ENCODE measurements at regions not wholly inside any gene's neighbourhood (a gene's known extent, or its start where the extent isn't known, plus 50 kb on each side); places are given as distances from the start of the nearest gene placed in this dataset.

- Histone ChIP-seq H3K9me2 (replicated peaks; ENCODE audit: low read length) (no peaks in the 10 kb centered on the region), H4K20me1 (ENCODE audit: low read length) (no peaks in the 10 kb centered on the region), H2AFZ (ENCODE audit: low read length) (no peak overlapping the region), H3K27me3 (ENCODE audit: low read length) (no peaks in the 10 kb centered on the region), H3K4me3 (ENCODE audit: low read length) (no peak overlapping the region), H3K4me1 (ENCODE audit: insufficient read depth, low read length) (peaks cover 8% of the 10 kb centered on the region), H3K36me3 (ENCODE audit: low read depth, low read length) (no peaks in the 10 kb centered on the region), H3K4me2 (ENCODE audit: low read length) (no peak overlapping the region), H3K9me3 (ENCODE audit: low read length) (no peaks in the 10 kb centered on the region), H3K27ac (ENCODE audit: low read length) (no peak overlapping the region), H3K9ac (ENCODE audit: low read length) (no peak overlapping the region), H3K79me2 (ENCODE audit: low read length) (no peaks in the 10 kb centered on the region), H3F3A (ENCODE audit: low read length, unreplicated experiment) (no peaks in the 10 kb centered on the region)
- intact Hi-C loops (cut with micrococcal nuclease) = no loop called here
- POLR2A ChIA-PET (ENCODE audit: unreplicated experiment) = no interaction called here
- ATAC-seq (no peak), DNase-seq (no peak)
- BruUV-seq (replicated peaks) = no TSS peak
- CTCF ChIA-PET = no interaction called here
- no peak for TF ChIP-seq EZH2phosphoT487 (IDR thresholded peaks at IDR 0.05; ENCODE audit: borderline replicate concordance, low read length)
- TF ChIP-seq CTCF (conservative IDR thresholded peaks at IDR 0.05; ENCODE audit: low read depth, low read length) = no peak
- no peak for TF ChIP-seq EZH2 (IDR thresholded peaks at IDR 0.05; ENCODE audit: low read length, unreplicated experiment)
These were observed 136.2 kb downstream of the CCT6B start for GRCh38 chr17:34825102-34825501.

GRCh38 chr17:34823023-34823422, 138.2 kb downstream of the CCT6B start:
- Histone ChIP-seq H4K20me1 (ENCODE audit: low read length) (no peaks in the 10 kb centered on the region), H3K27me3 (ENCODE audit: low read length) (no peaks in the 10 kb centered on the region), H3K27ac (ENCODE audit: low read length) (no peak overlapping the region), H3K4me1 (ENCODE audit: insufficient read depth, low read length) (peaks cover 8% of the 10 kb centered on the region), H3K4me2 (ENCODE audit: low read length) (no peak overlapping the region), H3K79me2 (ENCODE audit: low read length) (no peaks in the 10 kb centered on the region), H3K4me3 (ENCODE audit: low read length) (no peak overlapping the region), H2AFZ (ENCODE audit: low read length) (no peak overlapping the region), H3K9me2 (replicated peaks; ENCODE audit: low read length) (no peaks in the 10 kb centered on the region), H3K36me3 (ENCODE audit: low read depth, low read length) (no peaks in the 10 kb centered on the region), H3K9me3 (ENCODE audit: low read length) (no peaks in the 10 kb centered on the region), H3F3A (ENCODE audit: low read length, unreplicated experiment) (no peaks in the 10 kb centered on the region), H3K9ac (ENCODE audit: low read length) (no peak overlapping the region)
- no peak for TF ChIP-seq CTCF (conservative IDR thresholded peaks at IDR 0.05; ENCODE audit: low read depth, low read length)
- no peak for TF ChIP-seq EZH2phosphoT487 (IDR thresholded peaks at IDR 0.05; ENCODE audit: borderline replicate concordance, low read length)
- TF ChIP-seq EZH2 (IDR thresholded peaks at IDR 0.05; ENCODE audit: low read length, unreplicated experiment) = no peak
- ChIA-PET POLR2A (ENCODE audit: unreplicated experiment) (no interaction called here), CTCF (no interaction called here)
- DNase-seq (no peak), ATAC-seq (no peak)
- no TSS peak for BruUV-seq (replicated peaks)
- intact Hi-C loops (cut with micrococcal nuclease) = no loop called here

- CTCF ChIA-PET = no interaction called here
These were observed 139.1 kb downstream of the CCT6B start for GRCh38 chr17:34822007-34822739.

More at GRCh38 chr17:34822007-34822739, 139.1 kb downstream of the CCT6B start:
- DNase-seq (no peak), ATAC-seq (no peak)
- no peak for TF ChIP-seq CTCF (conservative IDR thresholded peaks at IDR 0.05; ENCODE audit: low read depth, low read length)
- no peak for TF ChIP-seq EZH2phosphoT487 (IDR thresholded peaks at IDR 0.05; ENCODE audit: borderline replicate concordance, low read length)
- no peak for TF ChIP-seq EZH2 (IDR thresholded peaks at IDR 0.05; ENCODE audit: low read length, unreplicated experiment)
- H3K9me3 ChIP-seq (ENCODE audit: low read length) = no peaks in the 10 kb centered on the region
- H3K4me1 ChIP-seq (ENCODE audit: insufficient read depth, low read length) = peaks cover 8% of the 10 kb centered on the region
- H4K20me1 ChIP-seq (ENCODE audit: low read length) = no peaks in the 10 kb centered on the region
- no peaks in the 10 kb centered on the region for H3K9me2 ChIP-seq (replicated peaks; ENCODE audit: low read length)
- H3F3A ChIP-seq (ENCODE audit: low read length, unreplicated experiment) = no peaks in the 10 kb centered on the region
- POLR2A ChIA-PET (ENCODE audit: unreplicated experiment) = no interaction called here
- no peak overlapping the region for H3K27ac ChIP-seq (ENCODE audit: low read length)
- no peaks in the 10 kb centered on the region for H3K79me2 ChIP-seq (ENCODE audit: low read length)
- no peak overlapping the region for H2AFZ ChIP-seq (ENCODE audit: low read length)
- intact Hi-C loops (cut with micrococcal nuclease) = no loop called here
- no peak overlapping the region for H3K4me2 ChIP-seq (ENCODE audit: low read length)
- H3K27me3 ChIP-seq (ENCODE audit: low read length) = no peaks in the 10 kb centered on the region
- H3K4me3 ChIP-seq (ENCODE audit: low read length) = no peak overlapping the region
- no peak overlapping the region for H3K9ac ChIP-seq (ENCODE audit: low read length)
- H3K36me3 ChIP-seq (ENCODE audit: low read depth, low read length) = no peaks in the 10 kb centered on the region
- BruUV-seq (replicated peaks) = no TSS peak

All from PC-3 (cell line).